NB4 (cell line): ENCODE measurements at regions not wholly inside any gene's neighbourhood (a gene's known extent, or its start where the extent isn't known, plus 50 kb on each side); places are given as distances from the start of the nearest gene placed in this dataset.

Source experiments
- DNase-seq: peaks from one replicate; pipeline ENCODE4 v3.0.0; 2010; ENCODE audit warnings: low read depth
- H3K4me3 ChIP-seq: one replicate; pipeline ENCODE4 v1.5.1; 2011; ENCODE audit warnings: mild to moderate bottlenecking, low read depth, low read length, moderate library complexity
- CTCF ChIP-seq: IDR thresholded peaks from one replicate; pipeline ENCODE4 v1.5.1; 2012; ENCODE audit warnings: low read depth, low read length
- MAX ChIP-seq: IDR thresholded peaks from 2 replicates; pipeline ENCODE4 v1.6.1; 2011; ENCODE audit warnings: low read depth, low read length
- MYC ChIP-seq: IDR thresholded peaks from 2 replicates; pipeline ENCODE4 v1.6.1; 2011; ENCODE audit warnings: low read depth, low read length
- POLR2A ChIP-seq: IDR thresholded peaks from 2 replicates; pipeline ENCODE4 v1.6.1; 2011; ENCODE audit warnings: mild to moderate bottlenecking; ENCODE audit not compliant: insufficient read length; ENCODE audit errors: extremely low read depth

- TF ChIP-seq POLR2A: no peak
- TF ChIP-seq MAX: no peak
- TF ChIP-seq CTCF: no peak
- TF ChIP-seq MYC: no peak
- H3K4me3 ChIP-seq: no peak overlapping the region
- no peak for DNase-seq
Observed at GRCh38 chr2:147353072-147353381, 491.8 kb upstream of the ACVR2A start.

- TF ChIP-seq MYC (no peak), CTCF (no peak), MAX (no peak)
- no peak overlapping the region for H3K4me3 ChIP-seq
- no peak for DNase-seq
Observed at GRCh38 chr2:147352264-147353071, 492.4 kb upstream of the ACVR2A start.

- no peak for TF ChIP-seq POLR2A
- TF ChIP-seq CTCF: no peak
- TF ChIP-seq MYC: no peak
- no peak for TF ChIP-seq MAX
Observed at GRCh38 chr2:147351784-147352183, 493.0 kb upstream of the ACVR2A start.

GRCh38 chr2:147348931-147349555, 495.8 kb upstream of the ACVR2A start:
- TF ChIP-seq POLR2A: no peak
- TF ChIP-seq MAX: no peak
- no peak for TF ChIP-seq CTCF
- no peak for TF ChIP-seq MYC
- DNase-seq: no peak
- H3K4me3 ChIP-seq: no peak overlapping the region

More at GRCh38 chr2:147351784-147352183, 493.0 kb upstream of the ACVR2A start:
- H3K4me3 ChIP-seq: no peak overlapping the region
- DNase-seq: no peak

GRCh38 chr2:147346142-147346541, 498.7 kb upstream of the ACVR2A start:
- no peak for TF ChIP-seq MAX
- no peak for DNase-seq
- no peak overlapping the region for H3K4me3 ChIP-seq

GRCh38 chr2:147345246-147345645, 499.6 kb upstream of the ACVR2A start:
- H3K4me3 ChIP-seq: no peak overlapping the region
- DNase-seq: no peak
- TF ChIP-seq MYC: no peak
- no peak for TF ChIP-seq MAX
- no peak for TF ChIP-seq CTCF
- no peak for TF ChIP-seq POLR2A
